Pancreas (tissue), 10 donors: ENCODE measurements at regions not wholly inside any gene's neighbourhood (a gene's known extent, or its start where the extent isn't known, plus 50 kb on each side); places are given as distances from the start of the nearest gene placed in this dataset.

ENCODE experiments used
- ATAC-seq, 4 donors: fragments of 200-7000 bp; cut with Tn5 transposase; one replicate each; pipeline versions ENCODE4 v1.8.0 to v1.9.1; 2020; ENCODE audit warnings: mild to moderate bottlenecking in 4 of 4, moderate library complexity in 4 of 4
- DNase-seq, 6 donors: peaks; one replicate each; pipeline ENCODE4 v3.0.0-alpha.2; 2020
- FAIRE-seq: peaks from 2 replicates; lab custom pipeline; 2012; peaks lifted over from hg19 to GRCh38; lab: Jason Lieb, UNC
- H3K27ac ChIP-seq, 4 donors: fragments of 200-600 bp; sonication (generic); 1 replicate in 3 of 4; 2 replicates in 1 of 4; pipeline versions ENCODE4 v1.5.0 to v1.8.0; 2020
- H3K27me3 ChIP-seq, 4 donors: fragments of 200-600 bp; one replicate each; pipeline ENCODE4 v1.8.0; 2021
- H3K36me3 ChIP-seq, 3 donors: fragments of 200-600 bp; sonication (generic) in 1 of 3; one replicate each; pipeline versions ENCODE4 v1.5.0 to v1.8.0; 2020 to 2021
- H3K4me1 ChIP-seq, 3 donors: fragments of 200-600 bp; one replicate each; pipeline ENCODE4 v1.8.0; 2021
- H3K4me3 ChIP-seq, 4 donors: fragments of 200-600 bp; sonication (generic) in 2 of 4; one replicate each; pipeline versions ENCODE4 v1.5.0 to v1.8.0; 2020 to 2021
- H3K9me3 ChIP-seq, 4 donors: fragments of 200-600 bp; one replicate each; pipeline ENCODE4 v1.8.0; 2021
- WGBS, 2 donors: extraction: QIAGEN DNeasy Blood & Tissue Kit; methylation state at CpG; one replicate each; pipeline ENCODE4 v1.1.7; 2013; 5-methylcytosine and 5-hydroxymethylcytosine counted together
- intact Hi-C, 3 donors: fragments of 100-400 bp; cut with DNase I; formaldehyde crosslinking; loops; one replicate each; pipeline versions ENCODE4 v1.11.1 to v1.14.2; 2022
- TF ChIP-seq, protein P1 (sequence below), 4 donors: fragments of 200-600 bp; sonication (generic) in 3 of 4; IDR thresholded peaks; one replicate each; pipeline versions ENCODE4 v1.5.0 to v1.8.0; 2021; ENCODE audit warnings: antibody characterized with exemption in 4 of 4
- donor health status: healthy with polysubstance abuse.
- donor health status: DM: no; HTN: no; CAD: no; lungs with moderate emphysema.
- donor health status: DM: no; HTN: no; CAD: no.
- donor health status: control.
- donor health status: control.
- donor health status: Bipolar disorder and iron deficiency.
- donor health status: DM: yes; HTN: yes; CAD: no.
- donor health status: DM: no; HTN: no; CAD: no.
- donor health status: DM: no; HTN: no; CAD: no.
- donor health status: DM: yes; HTN: yes; CAD: no.

DNA sequence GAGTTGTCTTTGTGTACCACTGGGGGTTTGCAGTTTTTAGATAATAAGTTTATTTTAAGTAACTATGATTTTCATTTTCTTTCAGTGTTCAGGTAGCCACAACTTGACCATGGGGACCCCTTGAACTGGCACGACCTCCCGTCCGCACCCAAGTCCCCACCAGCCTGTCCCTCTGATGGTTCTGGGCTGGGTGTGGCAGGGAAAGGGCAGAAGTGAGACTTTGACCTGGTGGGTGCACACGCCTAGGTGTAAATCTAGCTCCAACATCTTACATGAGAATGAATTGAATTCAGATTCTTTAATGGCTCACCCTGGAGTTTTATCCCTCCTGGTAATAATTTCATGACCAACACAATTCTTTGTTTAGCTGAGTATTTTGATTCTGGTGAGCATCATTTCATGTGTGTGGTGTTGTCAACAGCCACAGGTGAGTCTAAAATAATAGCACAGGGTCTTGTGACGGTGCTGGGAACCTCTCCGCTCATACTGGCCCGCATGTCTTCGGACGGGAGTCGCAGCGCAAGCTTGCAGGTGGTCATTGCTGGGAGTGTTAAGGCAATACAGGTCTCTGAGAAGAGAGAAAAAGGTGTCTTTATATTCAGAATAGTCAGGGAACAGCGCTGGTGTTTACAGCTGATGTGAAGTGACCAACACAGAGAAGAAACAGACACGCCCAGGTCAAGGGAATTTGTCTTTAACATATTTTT is 50.8 kb upstream of the POFUT2 start:
- FAIRE-seq = no peak
- H3K36me3 ChIP-seq = no peaks in the 10 kb centered on the region
- DNase-seq = peak in 2 of 6 donors; percentile 4 to 16
- H3K4me3 ChIP-seq = no peak overlapping the region
- ATAC-seq = no peak
- intact Hi-C loops = no loop called here
- H3K4me1 ChIP-seq = peaks cover 0 to 9% (median 4%) of the 10 kb centered on the region in 3 donors
- H3K27me3 ChIP-seq = no peaks in the 10 kb centered on the region
- no peaks in the 10 kb centered on the region for H3K9me3 ChIP-seq
- TF ChIP-seq, protein P1, sequence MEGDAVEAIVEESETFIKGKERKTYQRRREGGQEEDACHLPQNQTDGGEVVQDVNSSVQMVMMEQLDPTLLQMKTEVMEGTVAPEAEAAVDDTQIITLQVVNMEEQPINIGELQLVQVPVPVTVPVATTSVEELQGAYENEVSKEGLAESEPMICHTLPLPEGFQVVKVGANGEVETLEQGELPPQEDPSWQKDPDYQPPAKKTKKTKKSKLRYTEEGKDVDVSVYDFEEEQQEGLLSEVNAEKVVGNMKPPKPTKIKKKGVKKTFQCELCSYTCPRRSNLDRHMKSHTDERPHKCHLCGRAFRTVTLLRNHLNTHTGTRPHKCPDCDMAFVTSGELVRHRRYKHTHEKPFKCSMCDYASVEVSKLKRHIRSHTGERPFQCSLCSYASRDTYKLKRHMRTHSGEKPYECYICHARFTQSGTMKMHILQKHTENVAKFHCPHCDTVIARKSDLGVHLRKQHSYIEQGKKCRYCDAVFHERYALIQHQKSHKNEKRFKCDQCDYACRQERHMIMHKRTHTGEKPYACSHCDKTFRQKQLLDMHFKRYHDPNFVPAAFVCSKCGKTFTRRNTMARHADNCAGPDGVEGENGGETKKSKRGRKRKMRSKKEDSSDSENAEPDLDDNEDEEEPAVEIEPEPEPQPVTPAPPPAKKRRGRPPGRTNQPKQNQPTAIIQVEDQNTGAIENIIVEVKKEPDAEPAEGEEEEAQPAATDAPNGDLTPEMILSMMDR (IDR thresholded peaks at IDR 0.05) = no peak
- no peak overlapping the region for H3K27ac ChIP-seq
- WGBS, 2 donors = 69 to 78% methylated on average over 13 of the region's 13 CpGs

DNA sequence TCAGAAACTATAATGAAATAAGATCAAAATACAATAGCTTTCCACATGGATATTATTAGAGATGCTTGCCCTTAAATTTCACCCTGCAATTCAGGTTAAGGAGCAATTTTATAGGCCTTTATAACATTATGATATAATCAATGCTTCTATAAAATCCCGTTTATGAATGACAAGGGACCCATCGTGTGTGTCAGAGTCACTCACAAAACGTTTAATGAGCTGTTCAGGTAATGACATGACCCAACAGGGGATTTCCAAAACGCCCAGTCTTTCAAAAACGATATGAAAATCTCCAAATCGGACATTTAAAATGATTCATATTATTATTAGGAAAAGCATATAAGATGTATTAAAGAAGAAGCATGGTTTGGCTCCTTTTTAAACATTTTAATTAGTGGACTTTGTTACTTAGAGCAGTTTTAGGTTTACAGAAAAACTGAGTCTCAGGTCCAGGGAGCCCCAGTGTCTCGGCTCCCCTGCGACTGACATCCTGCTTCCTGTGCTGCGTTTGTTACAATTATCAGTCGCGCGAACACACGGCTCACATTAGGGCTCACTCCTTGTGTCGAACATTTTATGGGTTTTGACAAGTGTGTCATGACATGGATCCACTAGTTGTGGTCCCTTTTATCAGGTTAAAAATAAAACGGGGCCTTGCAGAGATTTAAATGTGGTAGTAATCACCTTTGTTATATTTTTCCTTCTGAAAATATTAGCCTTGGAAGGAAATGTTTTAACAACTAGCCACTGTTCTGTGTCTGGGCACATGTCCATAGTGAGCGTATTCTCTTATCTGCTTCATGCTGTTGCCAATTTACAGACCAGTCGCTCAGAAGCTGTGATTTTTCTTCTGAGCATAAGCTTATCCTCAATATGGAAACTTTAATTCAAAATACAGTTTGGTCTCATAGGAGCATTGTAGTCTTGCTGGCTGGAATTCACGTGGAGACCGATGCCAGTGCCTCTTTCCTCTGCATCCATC is 52.0 kb upstream of the POFUT2 start:
- H3K27me3 ChIP-seq = no peaks in the 10 kb centered on the region
- WGBS, 2 donors = 35 to 40% methylated on average over 19 of the region's 19 CpGs
- no peaks in the 10 kb centered on the region for H3K36me3 ChIP-seq
- H3K4me3 ChIP-seq = no peak overlapping the region
- peaks cover 0 to 9% (median 4%) of the 10 kb centered on the region in 3 donors for H3K4me1 ChIP-seq
- DNase-seq (peak in 1 of 6 donors; percentile 3), FAIRE-seq (no peak), ATAC-seq (peak in 1 of 4 donors; percentile 40)
- H3K9me3 ChIP-seq = no peaks in the 10 kb centered on the region
- TF ChIP-seq, protein P1 (IDR thresholded peaks at IDR 0.05) = no peak
- H3K27ac ChIP-seq = peak overlapping the region in 3 of 4 donors; percentile 6 to 28 (median 12)
- intact Hi-C loops = no loop called here

DNA sequence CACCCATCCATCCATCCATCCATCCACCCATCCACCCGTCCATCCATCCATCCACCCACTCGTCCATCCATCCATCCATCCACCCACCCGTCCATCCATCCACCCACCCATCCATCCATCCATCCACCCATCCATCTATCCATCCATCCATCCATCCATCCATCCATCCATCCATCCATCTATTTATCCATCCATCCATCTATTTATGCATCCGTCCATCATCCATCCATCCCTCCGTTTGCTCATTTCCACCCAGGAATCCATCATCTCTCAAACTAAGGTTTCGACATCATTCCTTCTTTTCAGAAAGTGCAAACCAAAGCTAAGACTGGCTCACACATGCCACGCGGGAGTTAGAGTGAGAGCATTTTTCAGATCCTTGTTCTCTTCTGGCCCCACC is 52.8 kb upstream of the POFUT2 start:
- peaks cover 0 to 9% (median 4%) of the 10 kb centered on the region in 3 donors for H3K4me1 ChIP-seq
- peak in 1 of 6 donors; percentile 9 for DNase-seq
- H3K36me3 ChIP-seq = no peaks in the 10 kb centered on the region
- FAIRE-seq = no peak
- WGBS, 2 donors = 69 to 79% methylated on average over 8 of the region's 8 CpGs
- no peaks in the 10 kb centered on the region for H3K9me3 ChIP-seq
- ATAC-seq = no peak
- no peak overlapping the region for H3K4me3 ChIP-seq
- H3K27ac ChIP-seq = no peak overlapping the region
- TF ChIP-seq, protein P1 (IDR thresholded peaks at IDR 0.05) = no peak
- intact Hi-C loops = no loop called here
- no peaks in the 10 kb centered on the region for H3K27me3 ChIP-seq

DNA sequence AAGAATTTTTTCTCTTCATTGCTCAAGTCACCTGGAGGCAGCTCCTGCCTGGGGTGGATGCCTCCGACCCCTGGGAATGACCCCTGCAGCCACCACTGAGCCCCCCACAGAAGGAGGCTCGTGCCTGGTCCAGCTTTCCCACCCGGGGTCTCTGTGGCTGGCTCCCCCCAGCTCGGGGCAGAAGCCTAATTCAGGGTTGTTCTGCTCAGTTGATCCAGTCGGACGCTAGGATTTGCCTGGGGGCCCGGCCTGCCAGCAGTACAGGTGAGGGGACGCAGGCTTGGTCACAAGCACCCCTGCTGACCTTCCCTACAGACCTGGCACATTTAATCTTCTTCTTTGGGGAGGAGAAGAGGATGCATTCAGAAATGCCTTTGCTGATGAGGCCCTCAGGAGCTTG is 53.6 kb upstream of the POFUT2 start:
- ATAC-seq (no peak), FAIRE-seq (no peak), DNase-seq (peak in 1 of 6 donors; percentile 33)
- Histone ChIP-seq H3K36me3 (no peaks in the 10 kb centered on the region), H3K9me3 (no peaks in the 10 kb centered on the region), H3K4me1 (peaks cover 0 to 9% (median 4%) of the 10 kb centered on the region in 3 donors), H3K27me3 (no peaks in the 10 kb centered on the region), H3K27ac (peak overlapping the region; percentile 23 to 55 (median 44)), H3K4me3 (no peak overlapping the region)
- 62 to 68% methylated on average over 8 of the region's 8 CpGs for WGBS, 2 donors
- TF ChIP-seq, protein P1 (IDR thresholded peaks at IDR 0.05) = no peak
- intact Hi-C loops = no loop called here
